ENCODE measurements at regions not wholly inside any gene's neighbourhood (a gene's known extent, or its start where the extent isn't known, plus 50 kb on each side); places are given as distances from the start of the nearest gene placed in this dataset.
"Not testable (repeated sequence)": the region's sequence is repeated elsewhere in the genome, so short reads cannot be mapped to it uniquely, and the experiment has no call there.

GRCh38 chr9:109599131-109599530, 101.0 kb upstream of the PTPN3 start:
- DNase-seq, result no peak

GRCh38 chr9:109599711-109600110, 101.6 kb upstream of the PTPN3 start:
- no peak for DNase-seq

GRCh38 chr9:109600142-109600541, 102.0 kb upstream of the PTPN3 start:
- peak; percentile 6 for DNase-seq

GRCh38 chr9:109601181-109601580, 103.1 kb upstream of the PTPN3 start:
- DNase-seq, result no peak

GRCh38 chr9:109602987-109603386, 104.9 kb upstream of the PTPN3 start:
- peak; percentile 34 for DNase-seq

- no peak for DNase-seq
Measured at GRCh38 chr9:109604131-109604530, 106.0 kb upstream of the PTPN3 start.

GRCh38 chr9:109604781-109605180, 106.7 kb upstream of the PTPN3 start:
- DNase-seq, result no peak

GRCh38 chr9:109609060-109609459, 111.0 kb upstream of the PTPN3 start:
- DNase-seq, result no peak

- DNase-seq, result no peak
Measured at GRCh38 chr9:109616571-109617120, 118.5 kb upstream of the PTPN3 start.

- DNase-seq, result no peak
Measured at GRCh38 chr9:109619310-109619709, 121.2 kb upstream of the PTPN3 start.

- no peak for DNase-seq
Measured at GRCh38 chr9:109624143-109624542, 126.0 kb upstream of the PTPN3 start.

- DNase-seq, result no peak
Measured at GRCh38 chr9:109624896-109625295, 126.8 kb upstream of the PTPN3 start.

- no peak for DNase-seq
Measured at GRCh38 chr9:109627042-109627441, 128.9 kb upstream of the PTPN3 start.

GRCh38 chr9:109629615-109630014, 131.5 kb upstream of the PTPN3 start:
- DNase-seq, result no peak

- no peak for DNase-seq
Measured at GRCh38 chr9:109632817-109633216, 134.7 kb upstream of the PTPN3 start.

GRCh38 chr9:109639674-109640579, 140.1 kb upstream of the PALM2AKAP2 start:
- peak; percentile 28 for DNase-seq

- peak; percentile 80 for DNase-seq
Measured at GRCh38 chr9:109640580-109641371, 139.2 kb upstream of the PALM2AKAP2 start.

- peak; percentile 15 for DNase-seq
Measured at GRCh38 chr9:109641372-109641659, 138.7 kb upstream of the PALM2AKAP2 start.

- no peak for DNase-seq
Measured at GRCh38 chr9:109652112-109652511, 127.9 kb upstream of the PALM2AKAP2 start.

- DNase-seq, result no peak
Measured at GRCh38 chr9:109652971-109653370, 127.0 kb upstream of the PALM2AKAP2 start.

- DNase-seq, result no peak
Measured at GRCh38 chr9:109653470-109653869, 126.5 kb upstream of the PALM2AKAP2 start.

GRCh38 chr9:109663978-109664377, 116.0 kb upstream of the PALM2AKAP2 start:
- DNase-seq, result not testable (repeated sequence)

GRCh38 chr9:109665736-109666135, 114.3 kb upstream of the PALM2AKAP2 start:
- not testable (repeated sequence) for DNase-seq

GRCh38 chr9:109681301-109681700, 98.7 kb upstream of the PALM2AKAP2 start:
- DNase-seq, result no peak

All from hindlimb muscle (tissue), 1 donor.